ENCODE measurements at regions not wholly inside any gene's neighbourhood (a gene's known extent, or its start where the extent isn't known, plus 50 kb on each side); places are given as distances from the start of the nearest gene placed in this dataset.

DNA sequence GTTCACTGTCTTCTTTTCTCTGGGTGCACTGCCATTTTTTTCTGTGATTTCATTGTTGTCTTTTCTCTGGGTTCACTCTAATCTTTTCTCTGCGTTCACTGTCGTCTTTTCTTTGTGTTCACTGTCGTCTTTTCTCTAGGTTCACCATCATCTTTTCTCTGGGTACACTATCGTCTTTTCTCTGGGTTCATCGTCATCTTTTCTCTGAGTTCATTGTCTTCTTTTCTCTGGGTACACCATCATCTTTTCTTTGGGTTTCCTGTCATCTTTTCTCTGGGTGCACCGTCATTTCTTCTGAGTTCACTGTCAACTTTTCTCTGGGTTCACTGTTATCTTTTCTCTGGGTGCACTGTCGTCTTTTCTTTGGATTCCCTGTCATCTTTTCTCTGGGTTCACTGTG is 137.6 kb upstream of the MAP3K4 start:
- no peaks in the 10 kb centered on the region for H3K36me3 ChIP-seq
- no peak overlapping the region for H3K4me3 ChIP-seq
- no peaks in the 10 kb centered on the region for H4K20me1 ChIP-seq
- H3K4me2 ChIP-seq: no peak overlapping the region
- no peak for TF ChIP-seq Cebpa-rat (IDR thresholded peaks at IDR 0.05)
- no peaks in the 10 kb centered on the region for H3K9me3 ChIP-seq (replicated peaks in 1 of 11)
- no peak overlapping the region for H3K27ac ChIP-seq
- H3K9ac ChIP-seq: no peak overlapping the region
- no peaks in the 10 kb centered on the region for H3K4me1 ChIP-seq
- no peaks in the 10 kb centered on the region for H3K27me3 ChIP-seq

DNA sequence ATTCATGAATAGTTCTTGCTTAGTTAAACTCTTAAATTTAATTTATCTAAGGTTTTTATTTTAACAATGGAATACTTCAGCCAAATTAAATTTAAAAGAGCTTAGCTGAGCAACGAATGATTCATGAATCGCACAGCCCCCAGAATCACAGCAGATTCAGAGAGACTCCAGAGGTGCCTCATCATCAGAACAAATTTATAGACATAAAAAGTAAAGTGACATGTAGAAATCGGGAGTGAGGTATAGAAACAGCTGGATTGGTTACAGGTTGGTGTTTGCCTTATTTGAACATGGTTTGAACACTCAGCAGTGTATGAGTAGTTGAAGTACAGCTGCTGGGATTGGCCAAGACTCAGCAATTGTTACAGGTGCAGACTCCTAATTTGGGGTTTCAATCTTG is 132.7 kb upstream of the MAP3K4 start:
- no peaks in the 10 kb centered on the region for H3K9me3 ChIP-seq (replicated peaks in 1 of 11)
- no peaks in the 10 kb centered on the region for H3K36me3 ChIP-seq
- H3K27me3 ChIP-seq: no peaks in the 10 kb centered on the region
- H3K4me3 ChIP-seq: no peak overlapping the region
- H3K27ac ChIP-seq: no peak overlapping the region
- no peak for TF ChIP-seq Cebpa-rat (IDR thresholded peaks at IDR 0.05)
- H3K4me1 ChIP-seq: no peaks in the 10 kb centered on the region
- no peak overlapping the region for H3K9ac ChIP-seq
- H4K20me1 ChIP-seq: no peaks in the 10 kb centered on the region
- no peak overlapping the region for H3K4me2 ChIP-seq

DNA sequence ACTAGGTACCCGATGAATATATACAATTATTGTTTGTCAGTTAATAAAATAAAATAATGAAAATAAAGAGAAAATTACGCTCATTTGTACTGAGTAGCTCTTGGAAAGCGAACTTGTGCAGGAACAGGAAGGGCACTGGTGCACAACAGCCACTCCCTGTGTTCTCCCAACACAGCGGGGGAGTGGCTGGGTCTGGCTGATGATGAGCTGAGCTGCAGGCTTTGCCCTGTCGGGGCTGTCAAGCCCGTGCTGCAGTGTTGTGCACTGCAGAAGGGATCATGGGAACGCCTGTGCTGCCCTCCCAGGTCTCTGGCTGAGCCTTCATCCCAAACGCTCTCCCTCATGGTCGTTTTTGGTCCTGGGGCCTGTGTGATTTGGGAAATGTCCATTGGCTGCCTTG is 131.7 kb upstream of the MAP3K4 start:
- H3K27ac ChIP-seq: no peak overlapping the region
- H4K20me1 ChIP-seq: no peaks in the 10 kb centered on the region
- no peak for TF ChIP-seq Cebpa-rat (IDR thresholded peaks at IDR 0.05)
- H3K9me3 ChIP-seq (replicated peaks in 1 of 11): no peaks in the 10 kb centered on the region
- H3K9ac ChIP-seq: no peak overlapping the region
- no peaks in the 10 kb centered on the region for H3K27me3 ChIP-seq
- no peak overlapping the region for H3K4me3 ChIP-seq
- H3K4me1 ChIP-seq: no peaks in the 10 kb centered on the region
- no peaks in the 10 kb centered on the region for H3K36me3 ChIP-seq
- H3K4me2 ChIP-seq: no peak overlapping the region

DNA sequence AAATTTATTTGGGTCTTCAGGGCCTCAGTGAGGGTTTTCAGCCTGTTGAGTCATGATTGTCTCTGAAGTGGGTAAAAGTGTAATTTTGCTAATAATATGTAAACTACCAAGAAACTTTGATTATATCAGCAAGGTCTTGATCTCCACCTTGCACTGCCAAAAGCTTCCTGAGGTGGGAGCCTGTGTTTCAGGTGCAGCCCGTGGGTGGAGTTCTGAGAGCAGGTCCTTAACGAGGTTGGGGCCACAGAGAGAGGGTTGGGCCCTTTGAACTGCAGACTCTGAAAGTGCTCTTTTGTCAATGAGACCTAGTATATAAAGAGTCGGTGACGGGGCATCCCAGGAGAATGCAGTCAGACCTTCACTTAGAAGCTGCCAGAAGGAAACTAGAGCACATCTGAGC is 129.7 kb upstream of the MAP3K4 start:
- Histone ChIP-seq H3K4me2 (no peak overlapping the region), H3K36me3 (no peaks in the 10 kb centered on the region), H3K9me3 (replicated peaks in 1 of 11) (peaks cover 0 to 4% (median 0%) of the 10 kb centered on the region in 11 experiments; a peak in 2 of 22 replicates), H3K4me1 (no peaks in the 10 kb centered on the region), H3K4me3 (no peak overlapping the region), H3K27me3 (no peaks in the 10 kb centered on the region), H4K20me1 (no peaks in the 10 kb centered on the region), H3K27ac (no peak overlapping the region), H3K9ac (no peak overlapping the region)
- TF ChIP-seq Cebpa-rat (IDR thresholded peaks at IDR 0.05): no peak

DNA sequence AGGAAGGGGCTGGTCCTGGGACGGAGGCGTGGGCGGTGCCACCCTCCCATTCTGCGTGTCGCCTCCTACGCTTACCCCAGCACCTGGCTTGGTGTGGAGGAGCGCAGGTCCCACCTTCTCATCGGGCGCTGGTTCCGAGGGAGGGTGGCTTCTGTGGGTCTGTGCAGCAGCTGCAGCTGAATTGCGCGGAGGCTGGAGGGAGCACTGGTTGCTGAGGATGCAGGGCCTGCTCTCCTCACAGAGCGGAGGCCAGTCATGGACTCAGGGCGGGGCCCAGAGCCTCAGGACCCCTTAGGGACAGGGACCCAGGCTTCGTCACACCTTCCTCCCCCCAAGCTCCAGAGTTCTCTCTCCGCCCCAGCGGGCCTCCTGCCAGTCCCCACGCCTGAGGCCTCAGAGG is 127.8 kb upstream of the MAP3K4 start:
- Histone ChIP-seq H3K27ac (no peak overlapping the region), H3K9ac (no peak overlapping the region), H3K4me2 (no peak overlapping the region), H3K36me3 (no peaks in the 10 kb centered on the region), H3K4me1 (no peaks in the 10 kb centered on the region), H3K4me3 (no peak overlapping the region), H4K20me1 (no peaks in the 10 kb centered on the region), H3K27me3 (no peaks in the 10 kb centered on the region), H3K9me3 (replicated peaks in 1 of 11) (peaks cover 0 to 5% (median 0%) of the 10 kb centered on the region in 11 experiments; a peak in 2 of 22 replicates)
- TF ChIP-seq Cebpa-rat (IDR thresholded peaks at IDR 0.05): no peak

DNA sequence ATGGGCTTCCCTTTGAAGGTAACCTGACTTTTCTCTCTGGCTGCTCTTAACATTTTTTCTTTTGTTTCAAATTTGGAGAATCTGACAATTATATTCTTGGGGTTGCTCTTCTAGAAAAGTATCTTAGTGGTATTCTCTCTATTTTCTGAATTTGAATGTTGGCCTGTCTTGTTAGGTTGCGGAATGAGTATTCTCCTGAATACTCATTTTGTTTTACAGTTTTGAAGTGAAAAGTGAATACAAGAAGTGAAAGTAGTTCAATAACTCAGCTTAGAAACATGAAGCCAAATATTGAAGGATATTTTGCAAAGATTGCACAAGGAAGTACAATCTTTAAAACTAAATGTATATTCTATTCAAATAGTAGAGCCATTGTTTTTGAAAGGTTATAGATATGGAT is 120.2 kb upstream of the MAP3K4 start:
- no peak overlapping the region for H3K4me3 ChIP-seq
- peaks cover 0 to 5% (median 0%) of the 10 kb centered on the region in 11 experiments; a peak in 2 of 22 replicates for H3K9me3 ChIP-seq (replicated peaks in 1 of 11)
- H3K27me3 ChIP-seq: no peaks in the 10 kb centered on the region
- H3K4me2 ChIP-seq: no peak overlapping the region
- TF ChIP-seq Cebpa-rat (IDR thresholded peaks at IDR 0.05): no peak
- H3K9ac ChIP-seq: no peak overlapping the region
- H3K27ac ChIP-seq: no peak overlapping the region
- H4K20me1 ChIP-seq: no peaks in the 10 kb centered on the region
- no peaks in the 10 kb centered on the region for H3K4me1 ChIP-seq
- no peaks in the 10 kb centered on the region for H3K36me3 ChIP-seq

DNA sequence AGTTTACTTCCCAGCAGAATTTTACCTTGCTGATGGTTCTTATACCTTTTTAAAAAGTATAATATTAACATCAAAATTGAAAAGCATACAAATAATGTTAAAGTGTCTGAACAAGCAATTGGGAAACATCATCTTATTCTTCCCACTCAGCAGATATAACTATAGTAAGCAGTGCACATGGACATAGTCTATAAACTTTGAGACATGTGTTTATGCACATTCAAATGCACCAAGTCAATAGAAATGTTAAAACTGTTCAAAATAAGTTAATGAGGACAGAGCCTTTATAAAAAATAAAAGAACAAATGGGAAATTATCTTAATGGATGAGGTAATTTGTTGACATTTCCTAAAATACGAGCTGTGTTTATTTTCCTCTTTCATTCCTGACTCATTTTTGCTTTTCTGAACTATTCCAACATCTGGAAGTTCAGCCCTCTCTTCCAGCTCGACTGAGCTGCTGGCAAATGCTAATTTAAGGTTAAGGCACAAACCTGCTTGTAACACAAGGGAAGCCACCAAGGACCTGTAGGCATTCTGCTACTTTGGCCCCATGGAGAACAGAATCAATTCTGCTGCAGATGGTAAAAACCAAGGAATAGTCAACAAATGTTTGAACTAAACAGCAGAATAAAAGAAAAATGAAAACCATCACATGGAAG is 110.3 kb upstream of the MAP3K4 start:
- H3K4me1 ChIP-seq: 0 out of 20 replicates have a peak, but pooled peaks cover 0 to 6% (median 0%) of the 10 kb centered on the region in 10 experiments
- H3K27ac ChIP-seq: no peak overlapping the region
- H4K20me1 ChIP-seq: no peaks in the 10 kb centered on the region
- no peak for TF ChIP-seq Cebpa-rat (IDR thresholded peaks at IDR 0.05)
- H3K9ac ChIP-seq: no peak overlapping the region
- no peak overlapping the region for H3K4me3 ChIP-seq
- H3K9me3 ChIP-seq (replicated peaks in 1 of 11): no peaks in the 10 kb centered on the region
- H3K27me3 ChIP-seq: no peaks in the 10 kb centered on the region
- H3K36me3 ChIP-seq: no peaks in the 10 kb centered on the region
- no peak overlapping the region for H3K4me2 ChIP-seq

DNA sequence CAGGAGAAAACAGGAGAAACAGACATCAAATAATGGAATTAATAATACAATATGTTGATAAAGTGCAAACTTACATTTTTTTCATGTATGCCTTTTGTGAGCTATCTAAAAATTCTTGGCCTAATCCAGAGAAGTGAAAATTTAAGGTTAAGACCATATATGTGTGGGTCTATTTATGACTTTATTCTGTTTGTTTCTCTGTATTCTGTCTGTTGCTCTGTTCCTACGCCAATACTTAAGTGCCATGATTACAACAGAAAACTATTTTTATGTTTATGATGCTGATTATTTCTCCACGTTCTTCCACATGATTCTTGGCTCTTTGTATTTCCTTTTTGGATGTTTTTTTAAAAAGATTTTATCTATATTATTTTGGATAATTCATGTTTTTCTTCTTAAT is 109.6 kb upstream of the MAP3K4 start:
- Histone ChIP-seq H3K4me2 (no peak overlapping the region), H3K9me3 (replicated peaks in 1 of 11) (no peaks in the 10 kb centered on the region), H4K20me1 (no peaks in the 10 kb centered on the region), H3K27ac (no peak overlapping the region), H3K36me3 (no peaks in the 10 kb centered on the region), H3K27me3 (no peaks in the 10 kb centered on the region), H3K4me1 (no peaks in the 10 kb centered on the region), H3K9ac (no peak overlapping the region), H3K4me3 (no peak overlapping the region)
- no peak for TF ChIP-seq Cebpa-rat (IDR thresholded peaks at IDR 0.05)

DNA sequence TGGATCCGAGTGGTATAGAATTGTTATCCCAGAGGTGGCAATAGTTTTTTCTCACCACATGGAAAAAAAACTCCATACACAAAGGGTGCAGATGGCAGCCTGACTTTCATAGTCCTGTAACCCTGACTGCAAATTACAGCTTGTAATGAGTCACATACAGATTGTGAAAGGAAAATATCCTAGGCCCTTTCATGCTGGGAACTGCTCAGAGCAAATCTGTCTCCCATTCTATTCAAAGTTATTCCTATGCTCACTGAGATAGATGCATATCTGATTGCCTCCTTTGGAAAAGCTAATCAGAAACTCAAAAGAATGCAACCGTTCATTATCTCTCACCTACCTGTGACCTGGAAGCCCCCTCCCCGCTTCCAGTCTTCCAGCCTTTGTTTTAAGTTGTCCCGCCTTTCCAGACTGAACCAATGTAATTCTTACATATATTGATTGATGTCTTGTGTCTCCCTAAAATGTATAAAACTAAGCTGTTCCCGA is 108.7 kb upstream of the MAP3K4 start:
- H3K4me3 ChIP-seq: no peak overlapping the region
- no peaks in the 10 kb centered on the region for H3K4me1 ChIP-seq
- no peaks in the 10 kb centered on the region for H3K27me3 ChIP-seq
- no peak overlapping the region for H3K4me2 ChIP-seq
- H3K27ac ChIP-seq: no peak overlapping the region
- 0 out of 22 replicates have a peak, but pooled peaks cover 0 to 6% (median 0%) of the 10 kb centered on the region in 11 experiments for H3K9me3 ChIP-seq (replicated peaks in 1 of 11)
- H3K9ac ChIP-seq: no peak overlapping the region
- H4K20me1 ChIP-seq: no peaks in the 10 kb centered on the region
- TF ChIP-seq Cebpa-rat (IDR thresholded peaks at IDR 0.05): no peak
- no peaks in the 10 kb centered on the region for H3K36me3 ChIP-seq

DNA sequence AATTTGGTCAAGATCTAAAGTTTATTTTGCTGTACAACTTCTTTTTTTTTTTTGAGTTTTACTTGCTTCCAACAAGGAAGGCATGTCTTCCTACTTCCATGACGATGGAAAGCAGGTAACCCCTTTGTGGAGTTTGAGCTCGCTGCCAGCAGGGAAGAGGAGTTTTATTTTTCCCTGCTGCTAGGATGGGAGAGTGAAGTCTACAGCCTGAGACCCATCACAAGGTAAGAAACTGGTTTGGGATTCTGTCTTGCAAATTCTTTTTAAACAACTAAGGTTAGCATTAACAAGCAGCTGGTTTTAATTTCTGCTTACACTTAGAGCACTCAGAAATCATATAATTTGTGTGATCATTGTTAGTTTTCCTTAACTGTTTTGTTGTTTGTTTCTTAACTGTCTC is 108.0 kb upstream of the MAP3K4 start:
- Histone ChIP-seq H3K4me2 (no peak overlapping the region), H3K27ac (no peak overlapping the region), H3K4me1 (no peaks in the 10 kb centered on the region), H3K9ac (no peak overlapping the region), H4K20me1 (no peaks in the 10 kb centered on the region), H3K4me3 (no peak overlapping the region), H3K36me3 (no peaks in the 10 kb centered on the region), H3K9me3 (replicated peaks in 1 of 11) (0 out of 22 replicates have a peak, but pooled peaks cover 0 to 6% (median 0%) of the 10 kb centered on the region in 11 experiments), H3K27me3 (no peaks in the 10 kb centered on the region)
- no peak for TF ChIP-seq Cebpa-rat (IDR thresholded peaks at IDR 0.05)

Measured in BLaER1 treated with 17β-estradiol and CSF1 and Interleukin-3, amounts not matched to agents 10 nM and 100 nM (cell line).